GM23338 (cell line): ENCODE measurements at regions not wholly inside any gene's neighbourhood (a gene's known extent, or its start where the extent isn't known, plus 50 kb on each side); places are given as distances from the start of the nearest gene placed in this dataset.

Experiments used
- ATAC-seq: fragments of 200-7000 bp; cut with Tn5 transposase; 3 replicates; pipeline ENCODE4 v1.9.1; 2020
- DNase-seq: peaks from one replicate; pipeline ENCODE4 v3.0.0-alpha.2; 2015; ENCODE audit warnings: low spot score
- H2AFZ ChIP-seq: fragments of 200-600 bp; sonication (generic); 2 replicates; pipeline ENCODE4 v1.8.0; 2016; ENCODE audit warnings: antibody characterized with exemption, mild to moderate bottlenecking, moderate library complexity
- H3F3A ChIP-seq: fragments of 200-600 bp; sonication (generic); replicated peaks from 2 replicates; pipeline ENCODE4 v1.8.0; 2017; ENCODE audit warnings: antibody characterized with exemption, mixed run types, low read depth
- H3K27ac ChIP-seq: fragments of 200-600 bp; sonication (generic); 2 replicates; pipeline ENCODE4 v1.6.1; 2016; ENCODE audit warnings: low read depth
- H3K27me3 ChIP-seq: fragments of 200-600 bp; sonication (generic); 2 replicates; pipeline ENCODE4 v1.8.0; 2016; ENCODE audit warnings: mild to moderate bottlenecking, mixed run types, moderate library complexity; ENCODE audit not compliant: insufficient read depth
- H3K36me3 ChIP-seq: fragments of 200-600 bp; sonication (generic); 2 replicates; pipeline ENCODE4 v1.8.0; 2016; ENCODE audit warnings: mild to moderate bottlenecking; ENCODE audit not compliant: insufficient read depth
- H3K4me1 ChIP-seq: fragments of 200-600 bp; sonication (generic); 2 replicates; pipeline ENCODE4 v1.8.0; 2016; ENCODE audit warnings: mild to moderate bottlenecking, moderate library complexity; ENCODE audit not compliant: insufficient read depth
- H3K4me2 ChIP-seq: fragments of 200-600 bp; sonication (generic); 2 replicates; pipeline ENCODE4 v1.7.1; 2017; ENCODE audit warnings: mixed run types
- H3K4me3 ChIP-seq: fragments of 200-600 bp; sonication (generic); 2 replicates; pipeline ENCODE4 v1.6.1; 2016; ENCODE audit warnings: mixed run types
- H3K79me2 ChIP-seq: fragments of 200-600 bp; sonication (generic); replicated peaks from 2 replicates; pipeline ENCODE4 v1.8.0; 2017; ENCODE audit warnings: mild to moderate bottlenecking; ENCODE audit not compliant: insufficient read depth
- H3K9me2 ChIP-seq: fragments of 200-600 bp; sonication (generic); 2 replicates; pipeline ENCODE4 v1.8.0; 2017; ENCODE audit not compliant: insufficient read depth
- H4K20me1 ChIP-seq: fragments of 200-600 bp; sonication (generic); replicated peaks from 2 replicates; pipeline ENCODE4 v1.8.0; 2017; ENCODE audit warnings: mild to moderate bottlenecking; ENCODE audit not compliant: insufficient read depth
- H3K27ac Mint-ChIP-seq: 2 replicates; pipeline ENCODE4 v1.8.0; 2020; ENCODE audit warnings: inconsistent platforms, mild to moderate bottlenecking, moderate library complexity, mixed read lengths
- H3K27me3 Mint-ChIP-seq: 3 replicates; pipeline ENCODE4 v1.8.0; 2022; ENCODE audit warnings: low read depth, mild to moderate bottlenecking, moderate library complexity, mixed read lengths, inconsistent platforms; ENCODE audit not compliant: insufficient read depth, poor library complexity
- H3K36me3 Mint-ChIP-seq: 3 replicates; pipeline ENCODE4 v1.8.0; 2021; ENCODE audit warnings: low read depth, mild to moderate bottlenecking, inconsistent platforms, moderate library complexity, mixed read lengths
- H3K4me1 Mint-ChIP-seq: 3 replicates; pipeline ENCODE4 v1.8.0; 2020; ENCODE audit warnings: mild to moderate bottlenecking, inconsistent platforms, mixed read lengths
- H3K4me3 Mint-ChIP-seq: 3 replicates; pipeline ENCODE4 v1.8.0; 2021; ENCODE audit warnings: moderate library complexity, mild to moderate bottlenecking, inconsistent platforms, mixed read lengths
- H3K9me3 Mint-ChIP-seq: 3 replicates; pipeline ENCODE4 v1.8.0; 2020; ENCODE audit warnings: moderate library complexity, mild to moderate bottlenecking, inconsistent platforms, mixed read lengths
- CREB1 ChIP-seq: fragments of 250-450 bp; sonication (Bioruptor Pico); IDR thresholded peaks from 2 replicates; pipeline ENCODE4 v1.5.0; 2020; ENCODE audit warnings: low read depth, mild to moderate bottlenecking, moderate library complexity
- EZH2 ChIP-seq: fragments of 200-600 bp; sonication (generic); IDR thresholded peaks from one replicate; pipeline ENCODE4 v1.8.0; 2017; ENCODE audit warnings: antibody characterized with exemption, mild to moderate bottlenecking, low read depth; ENCODE audit not compliant: unreplicated experiment
- EZH2phosphoT487 ChIP-seq: fragments of 200-600 bp; sonication (generic); IDR thresholded peaks from one replicate; pipeline ENCODE4 v1.8.1; 2018; ENCODE audit warnings: antibody characterized with exemption; ENCODE audit not compliant: unreplicated experiment
- NANOG ChIP-seq: IDR thresholded peaks from 2 replicates; pipeline ENCODE4 v1.6.1; 2016; ENCODE audit warnings: antibody characterized with exemption, borderline replicate concordance
- POLR2AphosphoS5 ChIP-seq: IDR thresholded peaks from 2 replicates; pipeline ENCODE4 v1.6.1; 2016; ENCODE audit warnings: antibody characterized with exemption, low read depth
- ZNF114 ChIP-seq: fragments of 250-450 bp; sonication (Bioruptor Pico); IDR thresholded peaks from 2 replicates; pipeline ENCODE4 v1.5.0; 2020; ENCODE audit warnings: mild to moderate bottlenecking, moderate library complexity
- ZNF331 ChIP-seq: fragments of 250-450 bp; sonication (Bioruptor Pico); IDR thresholded peaks from 2 replicates; pipeline ENCODE4 v1.5.0; 2020; ENCODE audit warnings: low read depth, mild to moderate bottlenecking, moderate library complexity
- TF ChIP-seq, protein P1 (sequence below): fragments of 250-450 bp; sonication (Bioruptor Pico); IDR thresholded peaks from 2 replicates; pipeline ENCODE4 v1.5.0; 2020; ENCODE audit warnings: mild to moderate bottlenecking, moderate library complexity
- TF ChIP-seq, protein P2 (sequence below), 2 experiments: fragments of 200-600 bp in 1 of 2; sonication (generic) in 1 of 2; conservative IDR thresholded peaks; 2 replicates each; pipeline versions ENCODE4 v1.5.1 to v1.6.1; 2016 to 2017; ENCODE audit warnings: antibody characterized with exemption in 2 of 2, low read depth in 2 of 2, mild to moderate bottlenecking in 2 of 2, moderate library complexity in 1 of 2
- TF ChIP-seq, protein P3 (sequence below): IDR thresholded peaks from 2 replicates; pipeline ENCODE4 v1.6.1; 2016; ENCODE audit warnings: antibody characterized with exemption

DNA sequence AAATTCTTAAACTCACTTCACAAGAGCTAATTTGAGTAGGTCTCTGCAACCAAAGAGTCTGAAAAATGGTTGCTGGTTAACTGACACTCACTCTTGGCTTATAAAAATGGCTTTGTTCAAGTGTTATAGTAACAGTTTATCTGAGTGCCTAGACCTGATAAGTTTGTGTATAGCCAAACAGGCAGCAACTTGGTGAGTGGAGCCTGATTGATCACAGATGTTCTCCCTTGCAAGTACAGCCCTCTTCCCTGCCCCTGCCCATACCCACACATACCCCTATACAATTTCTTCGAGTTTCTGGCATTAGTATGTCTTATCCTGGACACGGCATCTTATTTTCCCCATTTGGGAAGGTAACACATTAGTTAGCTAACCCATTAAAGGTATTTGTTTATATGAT, 149.5 kb downstream of the SLC16A9 start (continued):
- TF ChIP-seq, protein P1, sequence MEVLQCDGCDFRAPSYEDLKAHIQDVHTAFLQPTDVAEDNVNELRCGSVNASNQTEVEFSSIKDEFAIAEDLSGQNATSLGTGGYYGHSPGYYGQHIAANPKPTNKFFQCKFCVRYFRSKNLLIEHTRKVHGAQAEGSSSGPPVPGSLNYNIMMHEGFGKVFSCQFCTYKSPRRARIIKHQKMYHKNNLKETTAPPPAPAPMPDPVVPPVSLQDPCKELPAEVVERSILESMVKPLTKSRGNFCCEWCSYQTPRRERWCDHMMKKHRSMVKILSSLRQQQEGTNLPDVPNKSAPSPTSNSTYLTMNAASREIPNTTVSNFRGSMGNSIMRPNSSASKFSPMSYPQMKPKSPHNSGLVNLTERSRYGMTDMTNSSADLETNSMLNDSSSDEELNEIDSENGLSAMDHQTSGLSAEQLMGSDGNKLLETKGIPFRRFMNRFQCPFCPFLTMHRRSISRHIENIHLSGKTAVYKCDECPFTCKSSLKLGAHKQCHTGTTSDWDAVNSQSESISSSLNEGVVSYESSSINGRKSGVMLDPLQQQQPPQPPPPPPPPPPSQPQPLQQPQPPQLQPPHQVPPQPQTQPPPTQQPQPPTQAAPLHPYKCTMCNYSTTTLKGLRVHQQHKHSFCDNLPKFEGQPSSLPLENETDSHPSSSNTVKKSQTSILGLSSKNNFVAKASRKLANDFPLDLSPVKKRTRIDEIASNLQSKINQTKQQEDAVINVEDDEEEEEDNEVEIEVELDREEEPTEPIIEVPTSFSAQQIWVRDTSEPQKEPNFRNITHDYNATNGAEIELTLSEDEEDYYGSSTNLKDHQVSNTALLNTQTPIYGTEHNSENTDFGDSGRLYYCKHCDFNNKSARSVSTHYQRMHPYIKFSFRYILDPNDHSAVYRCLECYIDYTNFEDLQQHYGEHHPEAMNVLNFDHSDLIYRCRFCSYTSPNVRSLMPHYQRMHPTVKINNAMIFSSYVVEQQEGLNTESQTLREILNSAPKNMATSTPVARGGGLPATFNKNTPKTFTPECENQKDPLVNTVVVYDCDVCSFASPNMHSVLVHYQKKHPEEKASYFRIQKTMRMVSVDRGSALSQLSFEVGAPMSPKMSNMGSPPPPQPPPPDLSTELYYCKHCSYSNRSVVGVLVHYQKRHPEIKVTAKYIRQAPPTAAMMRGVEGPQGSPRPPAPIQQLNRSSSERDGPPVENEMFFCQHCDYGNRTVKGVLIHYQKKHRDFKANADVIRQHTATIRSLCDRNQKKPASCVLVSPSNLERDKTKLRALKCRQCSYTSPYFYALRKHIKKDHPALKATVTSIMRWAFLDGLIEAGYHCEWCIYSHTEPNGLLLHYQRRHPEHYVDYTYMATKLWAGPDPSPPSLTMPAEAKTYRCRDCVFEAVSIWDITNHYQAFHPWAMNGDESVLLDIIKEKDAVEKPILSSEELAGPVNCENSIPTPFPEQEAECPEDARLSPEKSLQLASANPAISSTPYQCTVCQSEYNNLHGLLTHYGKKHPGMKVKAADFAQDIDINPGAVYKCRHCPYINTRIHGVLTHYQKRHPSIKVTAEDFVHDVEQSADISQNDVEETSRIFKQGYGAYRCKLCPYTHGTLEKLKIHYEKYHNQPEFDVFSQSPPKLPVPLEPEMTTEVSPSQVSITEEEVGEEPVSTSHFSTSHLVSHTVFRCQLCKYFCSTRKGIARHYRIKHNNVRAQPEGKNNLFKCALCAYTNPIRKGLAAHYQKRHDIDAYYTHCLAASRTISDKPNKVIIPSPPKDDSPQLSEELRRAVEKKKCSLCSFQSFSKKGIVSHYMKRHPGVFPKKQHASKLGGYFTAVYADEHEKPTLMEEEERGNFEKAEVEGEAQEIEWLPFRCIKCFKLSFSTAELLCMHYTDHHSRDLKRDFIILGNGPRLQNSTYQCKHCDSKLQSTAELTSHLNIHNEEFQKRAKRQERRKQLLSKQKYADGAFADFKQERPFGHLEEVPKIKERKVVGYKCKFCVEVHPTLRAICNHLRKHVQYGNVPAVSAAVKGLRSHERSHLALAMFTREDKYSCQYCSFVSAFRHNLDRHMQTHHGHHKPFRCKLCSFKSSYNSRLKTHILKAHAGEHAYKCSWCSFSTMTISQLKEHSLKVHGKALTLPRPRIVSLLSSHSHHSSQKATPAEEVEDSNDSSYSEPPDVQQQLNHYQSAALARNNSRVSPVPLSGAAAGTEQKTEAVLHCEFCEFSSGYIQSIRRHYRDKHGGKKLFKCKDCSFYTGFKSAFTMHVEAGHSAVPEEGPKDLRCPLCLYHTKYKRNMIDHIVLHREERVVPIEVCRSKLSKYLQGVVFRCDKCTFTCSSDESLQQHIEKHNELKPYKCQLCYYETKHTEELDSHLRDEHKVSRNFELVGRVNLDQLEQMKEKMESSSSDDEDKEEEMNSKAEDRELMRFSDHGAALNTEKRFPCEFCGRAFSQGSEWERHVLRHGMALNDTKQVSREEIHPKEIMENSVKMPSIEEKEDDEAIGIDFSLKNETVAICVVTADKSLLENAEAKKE (CRISPR knock-in tag), result no peak
- no peak for TF ChIP-seq CREB1
- TF ChIP-seq, protein P2, sequence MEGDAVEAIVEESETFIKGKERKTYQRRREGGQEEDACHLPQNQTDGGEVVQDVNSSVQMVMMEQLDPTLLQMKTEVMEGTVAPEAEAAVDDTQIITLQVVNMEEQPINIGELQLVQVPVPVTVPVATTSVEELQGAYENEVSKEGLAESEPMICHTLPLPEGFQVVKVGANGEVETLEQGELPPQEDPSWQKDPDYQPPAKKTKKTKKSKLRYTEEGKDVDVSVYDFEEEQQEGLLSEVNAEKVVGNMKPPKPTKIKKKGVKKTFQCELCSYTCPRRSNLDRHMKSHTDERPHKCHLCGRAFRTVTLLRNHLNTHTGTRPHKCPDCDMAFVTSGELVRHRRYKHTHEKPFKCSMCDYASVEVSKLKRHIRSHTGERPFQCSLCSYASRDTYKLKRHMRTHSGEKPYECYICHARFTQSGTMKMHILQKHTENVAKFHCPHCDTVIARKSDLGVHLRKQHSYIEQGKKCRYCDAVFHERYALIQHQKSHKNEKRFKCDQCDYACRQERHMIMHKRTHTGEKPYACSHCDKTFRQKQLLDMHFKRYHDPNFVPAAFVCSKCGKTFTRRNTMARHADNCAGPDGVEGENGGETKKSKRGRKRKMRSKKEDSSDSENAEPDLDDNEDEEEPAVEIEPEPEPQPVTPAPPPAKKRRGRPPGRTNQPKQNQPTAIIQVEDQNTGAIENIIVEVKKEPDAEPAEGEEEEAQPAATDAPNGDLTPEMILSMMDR (conservative IDR thresholded peaks at IDR 0.05; ENCODE audit: low read depth in 2 of 2), result no peak
- no peak for TF ChIP-seq ZNF331 (CRISPR knock-in tag)
- TF ChIP-seq EZH2, result no peak

GRCh38 chr10:59558066-59558465, 151.6 kb downstream of the SLC16A9 start:
- Histone ChIP-seq H3F3A (no peaks in the 10 kb centered on the region), H3K36me3 (no peaks in the 10 kb centered on the region), H3K27me3 (no peaks in the 10 kb centered on the region), H3K4me2 (peak overlapping the region; percentile 36; the same call in 1 of the 2 replicates), H4K20me1 (no peaks in the 10 kb centered on the region), H3K4me3 (no peak overlapping the region), H2AFZ (peak overlapping the region; percentile 0), H3K27ac (no peak overlapping the region), H3K4me1 (peaks cover 21% of the 10 kb centered on the region), H3K79me2 (no peaks in the 10 kb centered on the region), H3K9me2 (peaks cover 10% of the 10 kb centered on the region; the same call in 1 of the 2 replicates)
- Mint-ChIP-seq H3K27ac (0 out of 2 replicates have a peak overlapping the region, but pooled peaks have one; percentile 77), H3K4me1 (peaks cover 27% of the 10 kb centered on the region), H3K36me3 (no peaks in the 10 kb centered on the region), H3K4me3 (no peak overlapping the region), H3K9me3 (no peaks in the 10 kb centered on the region), H3K27me3 (peaks cover 2% of the 10 kb centered on the region)
- no peak for DNase-seq
- no peak for ATAC-seq
- TF ChIP-seq, protein P3, sequence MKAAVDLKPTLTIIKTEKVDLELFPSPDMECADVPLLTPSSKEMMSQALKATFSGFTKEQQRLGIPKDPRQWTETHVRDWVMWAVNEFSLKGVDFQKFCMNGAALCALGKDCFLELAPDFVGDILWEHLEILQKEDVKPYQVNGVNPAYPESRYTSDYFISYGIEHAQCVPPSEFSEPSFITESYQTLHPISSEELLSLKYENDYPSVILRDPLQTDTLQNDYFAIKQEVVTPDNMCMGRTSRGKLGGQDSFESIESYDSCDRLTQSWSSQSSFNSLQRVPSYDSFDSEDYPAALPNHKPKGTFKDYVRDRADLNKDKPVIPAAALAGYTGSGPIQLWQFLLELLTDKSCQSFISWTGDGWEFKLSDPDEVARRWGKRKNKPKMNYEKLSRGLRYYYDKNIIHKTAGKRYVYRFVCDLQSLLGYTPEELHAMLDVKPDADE, result no peak
- TF ChIP-seq POLR2AphosphoS5, result no peak
- no peak for TF ChIP-seq ZNF114 (CRISPR knock-in tag)
- no peak for TF ChIP-seq EZH2phosphoT487
- TF ChIP-seq NANOG, result no peak
